HL-60 (cell line): ENCODE measurements at regions not wholly inside any gene's neighbourhood (a gene's known extent, or its start where the extent isn't known, plus 50 kb on each side); places are given as distances from the start of the nearest gene placed in this dataset.
"Not testable (repeated sequence)": the region's sequence is repeated elsewhere in the genome, so short reads cannot be mapped to it uniquely, and the experiment has no call there.

Experiments used
- POLR2AphosphoS5 ChIP-seq: IDR thresholded peaks from 2 replicates; pipeline ENCODE4 v1.6.1; 2012; ENCODE audit warnings: low read depth
- TF ChIP-seq, protein P1 (sequence below): IDR thresholded peaks from one replicate; pipeline ENCODE4 v1.5.1; 2011; ENCODE audit warnings: low read length, control low read depth, inconsistent platforms; ENCODE audit not compliant: insufficient read depth

DNA sequence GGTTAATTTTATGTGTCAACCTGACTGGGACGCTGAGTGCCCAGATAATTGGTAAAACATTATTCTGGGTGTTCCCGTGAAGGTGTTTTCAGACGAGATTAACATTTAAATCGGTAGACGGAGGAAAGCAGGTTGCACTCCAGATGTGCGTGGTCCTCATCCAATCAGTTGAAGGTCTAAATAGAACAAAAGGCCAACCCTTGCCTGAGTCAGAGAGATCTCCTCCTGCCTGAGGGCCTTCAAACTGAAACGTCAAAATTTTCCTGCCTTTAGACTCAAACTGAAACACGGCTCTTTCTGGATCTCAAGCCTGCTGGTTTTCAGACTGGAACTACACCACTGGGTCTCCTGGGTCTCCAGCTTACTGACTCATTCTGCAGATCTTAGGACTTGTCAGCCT, 70.9 kb downstream of the NPIPA5 start:
- TF ChIP-seq POLR2AphosphoS5 = not testable (repeated sequence)
- TF ChIP-seq, protein P1, sequence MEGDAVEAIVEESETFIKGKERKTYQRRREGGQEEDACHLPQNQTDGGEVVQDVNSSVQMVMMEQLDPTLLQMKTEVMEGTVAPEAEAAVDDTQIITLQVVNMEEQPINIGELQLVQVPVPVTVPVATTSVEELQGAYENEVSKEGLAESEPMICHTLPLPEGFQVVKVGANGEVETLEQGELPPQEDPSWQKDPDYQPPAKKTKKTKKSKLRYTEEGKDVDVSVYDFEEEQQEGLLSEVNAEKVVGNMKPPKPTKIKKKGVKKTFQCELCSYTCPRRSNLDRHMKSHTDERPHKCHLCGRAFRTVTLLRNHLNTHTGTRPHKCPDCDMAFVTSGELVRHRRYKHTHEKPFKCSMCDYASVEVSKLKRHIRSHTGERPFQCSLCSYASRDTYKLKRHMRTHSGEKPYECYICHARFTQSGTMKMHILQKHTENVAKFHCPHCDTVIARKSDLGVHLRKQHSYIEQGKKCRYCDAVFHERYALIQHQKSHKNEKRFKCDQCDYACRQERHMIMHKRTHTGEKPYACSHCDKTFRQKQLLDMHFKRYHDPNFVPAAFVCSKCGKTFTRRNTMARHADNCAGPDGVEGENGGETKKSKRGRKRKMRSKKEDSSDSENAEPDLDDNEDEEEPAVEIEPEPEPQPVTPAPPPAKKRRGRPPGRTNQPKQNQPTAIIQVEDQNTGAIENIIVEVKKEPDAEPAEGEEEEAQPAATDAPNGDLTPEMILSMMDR = not testable (repeated sequence)
